ENCODE measurements at regions not wholly inside any gene's neighbourhood (a gene's known extent, or its start where the extent isn't known, plus 50 kb on each side); places are given as distances from the start of the nearest gene placed in this dataset.
A peak's percentile ranks its signal among the peaks of the same experiment; 100 is the strongest.

GRCh38 chr5:124461941-124462340 is 284.5 kb downstream of the ZNF608 start:
- POLR2A ChIA-PET, result interaction anchor here (0.7 to 2.1 kb wide), 5 partner anchors 9 to 976 kb away, joined by 3 to 4 read pairs (median 4); no protein-coding TSS in a partner anchor
- H3K27ac ChIP-seq (ENCODE audit: low read depth, low read length, poor library complexity, severe bottlenecking), result no peak overlapping the region

GRCh38 chr5:124461157-124461556 is 285.3 kb downstream of the ZNF608 start:
- H3K79me2 ChIP-seq (ENCODE audit: insufficient read depth, low read depth, low read length), result no peaks in the 10 kb centered on the region
- intact Hi-C loops (cut with micrococcal nuclease; ENCODE audit: unreplicated experiment), result no loop called here
- POLR2A ChIA-PET, result interaction anchor here (0.6 to 2.1 kb wide), 4 partner anchors 8 to 32 kb away, joined by 3 to 4 read pairs (median 4); no protein-coding TSS in a partner anchor
- peaks cover 17% of the 10 kb centered on the region for H3K4me1 ChIP-seq (ENCODE audit: insufficient read depth, low read length, poor library complexity, severe bottlenecking)
- H3K36me3 ChIP-seq (ENCODE audit: insufficient read depth, low read length), result peaks cover 8% of the 10 kb centered on the region; the same call in 1 of the 2 replicates
- no peak overlapping the region for H3K27ac ChIP-seq (ENCODE audit: low read depth, low read length, poor library complexity, severe bottlenecking)
- H3K4me2 ChIP-seq (ENCODE audit: low read length), result no peak overlapping the region
- H4K20me1 ChIP-seq (ENCODE audit: insufficient read depth, low read length), result no peaks in the 10 kb centered on the region
- CTCF ChIA-PET (ENCODE audit: unreplicated experiment), result no interaction called here
- H3K4me3 ChIP-seq (ENCODE audit: low read depth, low read length, poor library complexity, severe bottlenecking), result peak overlapping the region; percentile 10
- peak overlapping the region; percentile 83; the same call in 1 of the 2 replicates for H2AFZ ChIP-seq (ENCODE audit: low read length)
- no peak for DNase-seq (ENCODE audit: low spot score)
- TF ChIP-seq EZH2phosphoT487 (IDR thresholded peaks at IDR 0.05; ENCODE audit: borderline replicate concordance, low read depth, low read length) (no peak), CTCF (conservative IDR thresholded peaks at IDR 0.05; ENCODE audit: low read length) (no peak)
- peaks cover 35% of the 10 kb centered on the region; the same call in 1 of the 2 replicates for H3K9me3 ChIP-seq (ENCODE audit: low read length)
- no TSS peak for BruUV-seq (replicated peaks)
- no peaks in the 10 kb centered on the region for H3K9me2 ChIP-seq (ENCODE audit: insufficient read depth, low read length)

More at GRCh38 chr5:124461941-124462340, 284.5 kb downstream of the ZNF608 start:
- peak overlapping the region; percentile 23 for H3K4me2 ChIP-seq (ENCODE audit: low read length)
- CTCF ChIA-PET (ENCODE audit: unreplicated experiment), result interaction anchor here (1.2 kb wide), 1 partner anchor 12 kb away, joined by 3 read pairs; no protein-coding TSS in a partner anchor
- peak overlapping the region; percentile 83 for H2AFZ ChIP-seq (ENCODE audit: low read length)
- peaks cover 35% of the 10 kb centered on the region; the same call in 1 of the 2 replicates for H3K9me3 ChIP-seq (ENCODE audit: low read length)
- peaks cover 17% of the 10 kb centered on the region for H3K4me1 ChIP-seq (ENCODE audit: insufficient read depth, low read length, poor library complexity, severe bottlenecking)
- no peaks in the 10 kb centered on the region for H4K20me1 ChIP-seq (ENCODE audit: insufficient read depth, low read length)
- DNase-seq (ENCODE audit: low spot score), result peak; percentile 21
- no TSS peak for BruUV-seq (replicated peaks)
- no peaks in the 10 kb centered on the region for H3K9me2 ChIP-seq (ENCODE audit: insufficient read depth, low read length)
- no peak for TF ChIP-seq EZH2phosphoT487 (IDR thresholded peaks at IDR 0.05; ENCODE audit: borderline replicate concordance, low read depth, low read length)
- no peak for TF ChIP-seq CTCF (conservative IDR thresholded peaks at IDR 0.05; ENCODE audit: low read length)
- no peaks in the 10 kb centered on the region for H3K79me2 ChIP-seq (ENCODE audit: insufficient read depth, low read depth, low read length)
- H3K4me3 ChIP-seq (ENCODE audit: low read depth, low read length, poor library complexity, severe bottlenecking), result peak overlapping the region; percentile 10
- H3K36me3 ChIP-seq (ENCODE audit: insufficient read depth, low read length), result peaks cover 8% of the 10 kb centered on the region; the same call in 1 of the 2 replicates
- intact Hi-C loops (cut with micrococcal nuclease; ENCODE audit: unreplicated experiment), result no loop called here

- ChIA-PET POLR2A (interaction anchor here (2.1 kb wide), 1 partner anchor 8 kb away, joined by 4 read pairs; no protein-coding TSS in a partner anchor), CTCF (ENCODE audit: unreplicated experiment) (no interaction called here)
- no peak for TF ChIP-seq EZH2phosphoT487 (IDR thresholded peaks at IDR 0.05; ENCODE audit: borderline replicate concordance, low read depth, low read length)
- TF ChIP-seq CTCF (conservative IDR thresholded peaks at IDR 0.05; ENCODE audit: low read length), result no peak
- Histone ChIP-seq H3K9me3 (ENCODE audit: low read length) (peaks cover 35% of the 10 kb centered on the region; the same call in 1 of the 2 replicates), H3K9me2 (ENCODE audit: insufficient read depth, low read length) (no peaks in the 10 kb centered on the region), H3K4me1 (ENCODE audit: insufficient read depth, low read length, poor library complexity, severe bottlenecking) (peaks cover 22% of the 10 kb centered on the region), H2AFZ (ENCODE audit: low read length) (no peak overlapping the region), H3K36me3 (ENCODE audit: insufficient read depth, low read length) (peaks cover 8% of the 10 kb centered on the region; the same call in 1 of the 2 replicates), H3K27ac (ENCODE audit: low read depth, low read length, poor library complexity, severe bottlenecking) (no peak overlapping the region), H3K4me2 (ENCODE audit: low read length) (no peak overlapping the region), H4K20me1 (ENCODE audit: insufficient read depth, low read length) (no peaks in the 10 kb centered on the region), H3K79me2 (ENCODE audit: insufficient read depth, low read depth, low read length) (no peaks in the 10 kb centered on the region), H3K4me3 (ENCODE audit: low read depth, low read length, poor library complexity, severe bottlenecking) (no peak overlapping the region)
- intact Hi-C loops (cut with micrococcal nuclease; ENCODE audit: unreplicated experiment), result no loop called here
- DNase-seq (ENCODE audit: low spot score), result no peak
- no TSS peak for BruUV-seq (replicated peaks)
Measured at GRCh38 chr5:124460642-124461041, 285.8 kb downstream of the ZNF608 start.
